Right renal pelvis (tissue), 4 donors: ENCODE measurements at regions not wholly inside any gene's neighbourhood (a gene's known extent, or its start where the extent isn't known, plus 50 kb on each side); places are given as distances from the start of the nearest gene placed in this dataset.

Experiments
- DNase-seq, 4 donors: peaks; one replicate each; pipeline ENCODE4 v3.0.0-alpha.2; 2013; ENCODE audit warnings: low read depth in 4 of 4, low spot score in 3 of 4, missing footprints in 1 of 4

DNA sequence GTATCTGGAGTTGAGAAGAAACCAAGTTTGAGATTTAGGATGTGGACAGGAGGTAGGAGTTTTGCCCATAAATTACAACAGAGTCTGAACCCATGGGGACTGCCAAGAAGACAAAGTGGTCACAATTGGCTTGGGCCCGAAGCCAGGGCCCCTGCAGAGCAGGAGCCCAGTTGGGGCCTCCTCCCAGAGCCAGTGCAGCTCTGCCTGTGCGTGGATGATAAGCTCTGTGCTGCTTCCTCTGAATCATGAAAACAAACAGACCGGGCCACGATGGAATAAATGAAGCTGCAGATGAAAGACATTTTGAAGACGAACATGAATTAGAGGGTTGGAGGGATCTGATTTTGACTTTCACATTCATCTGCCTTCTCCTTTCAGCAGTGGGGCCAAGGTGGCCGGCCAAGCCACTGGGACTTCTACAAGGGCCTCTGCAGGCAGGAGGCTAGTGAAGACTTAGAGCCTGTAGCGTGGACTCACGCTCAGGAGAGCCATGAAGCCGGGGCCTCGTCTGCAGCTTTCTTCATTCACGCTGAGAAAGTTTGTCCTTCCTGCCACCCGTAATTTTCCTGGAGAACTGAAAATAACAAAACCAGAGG, 156.8 kb upstream of the LYZL1 start:
- DNase-seq: no peak

DNA sequence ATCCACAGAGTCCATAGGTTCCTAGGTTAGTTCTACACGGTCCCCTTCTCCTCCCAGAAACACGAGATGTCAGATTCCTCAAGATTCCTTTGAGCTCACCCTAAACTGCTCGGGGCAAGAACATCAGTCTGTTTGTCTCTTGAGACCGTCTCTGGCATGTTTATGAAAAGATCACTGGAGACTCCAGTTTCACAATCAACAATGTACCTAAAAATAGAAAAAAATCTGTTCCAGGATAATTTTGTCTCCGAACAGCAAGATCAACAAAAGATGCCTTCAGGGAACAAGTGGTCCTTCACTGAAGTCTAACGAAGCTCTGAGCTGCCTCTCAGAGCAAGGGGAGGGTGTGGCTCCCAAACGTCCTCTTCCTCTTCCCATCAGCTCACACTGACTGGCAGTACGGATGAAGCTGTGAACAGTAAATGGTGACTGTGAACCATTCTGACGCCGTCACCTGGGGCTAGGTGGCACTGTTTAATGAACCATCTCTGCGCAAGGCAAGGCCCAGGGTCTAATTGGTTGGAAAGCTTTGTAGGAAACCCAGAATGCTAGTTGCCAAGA, 156.2 kb upstream of the LYZL1 start:
- DNase-seq: no peak

DNA sequence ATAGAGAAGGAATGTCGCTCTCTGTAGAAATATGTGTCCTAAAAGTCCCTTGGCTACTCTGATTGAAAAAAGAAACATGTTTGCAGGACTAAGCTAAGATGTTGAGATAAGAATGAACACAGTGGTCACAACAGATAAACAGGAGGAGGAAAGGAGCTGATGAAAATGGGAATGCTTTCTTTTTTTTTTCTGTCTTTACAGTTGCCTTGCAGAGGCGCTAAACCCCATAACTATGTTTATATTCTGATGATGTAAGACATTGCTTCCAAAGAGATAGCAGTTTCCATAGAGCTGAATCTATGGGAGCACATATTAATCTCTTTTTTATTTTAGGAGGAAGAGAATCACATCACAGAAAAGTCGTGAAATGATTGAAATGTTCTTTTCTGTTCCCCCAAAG, 153.5 kb upstream of the LYZL1 start:
- no peak for DNase-seq

DNA sequence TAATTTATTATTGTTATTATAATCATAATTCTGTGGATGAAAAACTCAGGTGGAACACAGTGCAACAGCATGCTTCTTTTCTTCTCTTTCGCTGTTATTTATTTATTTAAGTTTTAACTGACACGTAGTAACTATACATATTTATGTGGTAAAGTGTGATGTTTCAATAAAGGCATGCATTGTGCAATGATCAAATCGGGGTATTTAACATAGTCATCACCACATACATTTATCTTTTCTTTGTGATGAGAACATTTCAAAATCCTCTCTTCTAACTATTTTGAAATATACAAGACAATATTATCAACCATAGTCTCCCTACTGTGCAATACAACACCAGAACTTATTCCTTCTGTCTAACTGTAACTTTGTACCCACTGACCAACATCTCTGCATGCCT, 152.5 kb upstream of the LYZL1 start:
- no peak for DNase-seq

DNA sequence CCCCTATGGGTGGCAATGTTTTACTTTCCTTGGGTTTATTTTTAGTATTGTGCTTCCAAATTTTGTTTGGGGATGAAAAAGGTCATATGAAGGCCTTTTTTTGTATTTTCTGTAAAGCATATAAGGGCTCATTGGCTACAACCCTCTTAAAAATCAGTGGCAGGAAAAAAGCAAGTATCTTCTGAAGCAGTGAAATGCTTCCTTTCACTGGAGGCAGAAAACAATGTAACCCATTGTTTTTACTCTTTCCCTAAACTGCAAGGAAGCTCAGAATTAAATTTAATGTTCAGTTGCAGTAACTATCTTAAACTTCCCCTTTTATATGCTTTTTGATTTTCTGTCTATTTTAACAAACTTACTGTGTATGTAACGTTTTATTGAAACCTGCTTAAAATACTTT, 148.7 kb upstream of the LYZL1 start:
- no peak for DNase-seq

DNA sequence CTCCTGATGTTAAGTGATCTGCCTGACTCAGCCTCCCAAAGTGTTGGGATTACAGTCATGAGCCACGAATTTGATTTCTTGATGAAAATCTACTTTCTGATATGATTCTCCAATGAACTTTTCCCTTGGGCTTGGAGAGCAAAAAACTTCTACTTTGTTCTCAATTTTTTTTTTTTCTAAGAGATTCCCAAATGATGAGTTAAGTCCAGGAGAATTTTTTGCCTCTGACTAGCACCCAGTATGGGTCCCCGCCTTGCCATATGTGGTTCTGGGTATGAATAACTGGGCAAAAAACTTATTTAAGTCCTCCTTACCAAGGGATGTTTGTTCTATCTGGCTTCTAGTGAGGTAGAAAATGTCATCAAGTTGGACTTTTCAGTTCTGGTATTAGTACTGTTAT, 147.9 kb upstream of the LYZL1 start:
- DNase-seq: no peak

DNA sequence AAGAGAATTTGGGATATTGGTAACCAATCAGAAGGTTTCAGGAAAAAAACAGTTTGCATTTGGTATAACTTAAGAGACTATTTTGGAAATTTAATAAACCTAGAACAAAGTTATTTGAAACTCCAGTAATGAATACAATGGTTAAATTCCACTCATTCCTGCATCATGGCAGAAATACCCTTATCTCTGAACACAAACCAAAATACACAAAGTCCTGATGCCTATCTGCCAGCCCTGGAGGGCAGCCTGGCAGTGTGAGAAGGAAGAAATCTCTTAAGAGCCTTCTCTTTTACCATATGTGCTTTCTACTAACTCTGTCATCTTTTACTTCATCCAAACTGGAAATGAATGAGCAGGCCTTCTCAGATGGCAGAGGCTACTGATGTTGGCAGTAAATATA, 147.1 kb upstream of the LYZL1 start:
- DNase-seq: no peak

DNA sequence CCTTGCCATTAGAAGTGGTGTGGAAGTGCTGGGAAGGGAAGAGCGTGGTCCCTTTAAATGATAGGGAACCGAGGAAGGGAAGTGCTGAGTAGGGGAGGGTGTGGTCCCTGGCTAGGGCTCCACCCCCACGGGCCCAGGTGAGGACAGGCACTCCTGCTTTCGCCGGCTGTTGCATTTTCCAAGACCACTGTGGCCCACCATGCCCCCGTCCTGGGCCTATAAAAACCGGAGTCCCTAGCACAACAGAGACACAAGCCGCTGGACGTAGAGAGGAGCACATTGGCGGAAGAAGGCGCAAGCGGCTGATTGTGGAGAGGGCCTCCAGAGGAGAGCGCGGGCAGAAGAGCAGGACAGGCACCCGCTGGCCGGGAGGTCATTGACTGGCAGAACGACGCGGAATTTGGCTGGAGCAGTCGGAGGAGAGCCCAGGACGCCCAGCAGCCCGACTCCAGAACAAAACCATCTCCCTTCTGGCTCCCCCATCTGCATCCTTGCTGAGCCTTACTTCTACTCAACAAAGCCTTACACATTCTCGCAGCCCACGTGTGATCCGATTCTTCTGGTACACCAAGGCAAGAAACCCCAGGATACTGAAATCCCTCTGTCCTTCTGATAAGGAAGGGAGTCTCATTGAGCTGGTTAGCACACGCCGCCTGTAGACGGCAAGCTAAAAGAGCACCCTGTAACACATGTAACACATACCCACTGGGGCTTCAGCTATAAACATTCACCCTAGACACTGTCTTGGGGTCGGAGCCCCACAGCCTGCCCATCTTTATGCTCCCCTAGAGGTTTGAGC, 146.2 kb upstream of the LYZL1 start:
- DNase-seq: no peak

DNA sequence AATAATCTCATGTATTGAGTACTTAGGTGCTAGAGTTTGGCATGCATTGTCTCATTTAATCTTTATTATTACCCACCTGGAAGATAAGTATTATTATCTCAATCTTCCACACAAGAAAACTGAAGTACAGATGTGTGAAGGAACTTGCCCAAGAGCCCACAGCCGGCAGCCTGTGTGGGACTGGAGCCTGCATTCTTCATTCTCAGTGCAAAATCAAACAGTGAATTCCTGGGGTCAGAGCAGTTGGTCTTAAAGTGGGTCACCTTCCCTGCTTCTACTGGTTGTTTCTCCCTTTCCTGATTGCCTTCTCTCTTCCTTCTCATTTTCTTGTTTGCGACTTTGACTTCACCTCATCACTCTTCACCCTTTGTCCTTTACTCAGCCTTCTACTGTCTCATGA, 144.7 kb upstream of the LYZL1 start:
- no peak for DNase-seq

DNA sequence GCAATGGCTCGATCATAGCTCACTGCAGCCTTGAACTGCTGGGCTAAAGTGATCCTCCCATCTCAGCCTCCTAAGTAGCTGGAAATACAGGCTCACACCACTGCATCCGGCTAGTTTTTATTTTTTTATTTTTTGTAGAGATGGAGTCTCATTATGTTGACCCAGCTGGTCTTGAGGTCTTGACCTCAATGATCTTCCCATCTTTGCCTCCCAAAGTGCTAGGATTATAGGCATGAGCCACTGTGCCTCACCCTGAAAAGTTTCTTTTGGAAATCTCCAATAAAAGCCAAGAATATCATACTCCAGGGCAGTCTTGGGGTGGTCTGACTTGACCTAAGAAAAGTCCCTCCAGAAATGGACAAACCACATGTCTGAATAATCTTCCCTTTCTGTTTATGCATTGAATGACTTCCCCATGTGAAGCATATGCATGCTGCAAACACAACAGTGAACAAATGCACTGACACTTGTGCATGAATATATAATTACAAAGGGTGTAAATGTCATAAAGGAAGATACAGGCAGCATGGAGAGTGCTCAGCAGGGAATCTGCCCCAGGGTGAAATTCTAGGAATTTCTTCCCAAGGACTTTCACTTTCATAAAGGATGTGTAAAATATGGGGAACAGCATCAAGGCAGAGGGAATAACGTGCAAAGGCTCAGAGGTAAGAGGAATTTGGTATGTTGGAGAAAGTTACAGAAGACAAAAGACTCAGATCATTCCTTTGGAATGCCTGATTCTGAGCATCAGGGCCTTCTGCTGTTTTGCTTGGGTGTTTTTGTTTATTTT, 142.4 kb upstream of the LYZL1 start:
- DNase-seq: no peak

DNA sequence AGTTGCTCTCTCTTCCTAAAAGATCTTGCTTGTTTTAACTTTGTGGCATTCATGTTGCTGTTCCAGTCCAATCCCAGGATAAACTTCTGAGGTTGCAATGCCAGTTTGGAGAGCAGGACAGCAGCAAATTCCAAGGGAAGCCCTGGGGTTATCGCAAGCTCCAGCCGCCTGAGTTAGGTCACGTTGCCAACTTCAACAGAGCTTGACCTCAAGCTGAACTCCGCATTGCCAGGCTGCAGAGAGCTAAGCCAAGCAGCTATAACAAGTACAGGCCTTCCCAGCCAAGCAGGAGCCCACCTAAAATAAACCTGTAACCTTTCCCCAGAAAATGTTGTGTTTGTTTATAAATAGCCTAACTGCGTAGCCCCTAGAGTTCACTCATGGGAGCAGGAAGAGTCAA, 138.9 kb upstream of the LYZL1 start:
- DNase-seq: peak in 3 of 4 donors; percentile 7 to 22 (median 15)

DNA sequence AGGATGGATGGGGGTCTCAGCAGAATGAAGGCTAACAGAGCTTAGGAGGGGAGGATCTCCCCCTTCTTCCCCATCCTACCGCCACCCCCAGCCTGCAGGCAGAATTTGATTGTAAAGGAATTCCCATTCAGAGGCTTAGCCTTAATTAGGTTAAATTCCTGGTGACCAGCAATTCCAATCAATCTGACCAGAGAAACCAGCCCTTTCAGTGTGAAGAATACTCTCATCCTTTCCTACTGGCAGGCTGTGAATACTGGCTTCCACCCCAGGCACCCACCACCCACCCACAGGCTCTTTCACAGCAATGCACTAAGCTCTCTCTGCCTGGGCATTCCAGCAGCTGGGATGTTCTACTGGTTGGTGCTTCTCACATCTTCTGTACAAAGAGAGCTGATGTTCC, 137.9 kb upstream of the LYZL1 start:
- no peak for DNase-seq

DNA sequence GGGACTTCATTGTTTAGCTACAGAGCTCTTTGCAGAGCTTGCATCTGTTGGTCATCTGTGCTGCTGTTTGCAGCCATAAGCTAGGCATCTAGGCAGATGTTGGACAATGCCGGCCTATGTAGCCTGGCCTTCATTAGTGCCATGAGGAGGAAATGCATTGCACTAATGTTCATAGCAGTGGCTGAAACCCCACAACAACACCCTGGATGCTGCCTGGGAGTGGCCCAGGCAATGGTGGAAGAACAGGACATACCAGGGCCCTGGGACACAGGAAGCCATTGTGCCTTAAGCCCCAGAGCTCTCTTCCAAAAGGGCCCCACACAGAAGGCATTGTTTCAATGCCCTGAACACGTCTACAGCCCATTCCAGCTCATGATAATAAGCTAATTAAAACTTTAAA, 131.5 kb upstream of the LYZL1 start:
- DNase-seq: no peak

DNA sequence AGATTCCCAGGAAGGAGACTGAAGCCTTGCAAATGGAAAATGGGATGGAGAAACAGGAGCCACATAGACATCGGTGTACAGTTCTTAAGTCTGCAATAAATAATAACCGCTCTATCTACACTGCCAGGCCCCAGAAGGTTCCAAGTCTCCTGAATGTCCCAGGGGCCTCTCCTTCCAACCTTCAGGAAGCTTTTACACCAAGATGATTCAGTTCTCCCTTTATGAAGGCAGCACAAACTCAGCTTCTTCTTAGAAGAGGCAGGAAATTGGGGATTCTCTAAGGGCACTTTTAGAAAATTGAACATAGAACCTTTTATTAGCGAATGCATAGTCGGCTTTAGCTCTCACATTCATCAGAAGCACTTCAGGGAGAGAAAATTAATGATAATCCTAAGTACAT, 130.8 kb upstream of the LYZL1 start:
- no peak for DNase-seq

DNA sequence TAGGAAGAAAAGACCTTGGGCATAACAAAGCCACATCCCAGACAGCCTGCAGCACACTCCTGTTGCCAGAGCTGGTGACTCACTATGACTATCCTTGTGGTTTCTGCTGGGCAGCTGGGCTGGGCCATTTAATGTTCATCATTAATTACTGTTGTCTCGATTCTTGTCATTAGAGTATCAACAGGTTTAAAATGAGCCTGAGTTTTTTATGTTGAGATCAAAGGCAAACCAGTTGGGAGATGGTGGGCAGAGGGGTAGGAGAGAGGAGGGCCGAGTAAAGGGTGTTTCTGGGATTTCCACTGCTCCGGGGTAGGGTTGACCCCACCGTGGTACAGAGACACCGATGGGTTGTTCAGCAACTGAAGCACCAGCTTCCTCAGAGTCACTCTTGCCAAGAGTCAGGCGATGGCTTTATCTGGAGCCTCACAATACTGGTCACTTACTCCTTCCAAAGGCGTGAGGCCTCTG, 128.7 kb upstream of the LYZL1 start:
- DNase-seq: no peak

DNA sequence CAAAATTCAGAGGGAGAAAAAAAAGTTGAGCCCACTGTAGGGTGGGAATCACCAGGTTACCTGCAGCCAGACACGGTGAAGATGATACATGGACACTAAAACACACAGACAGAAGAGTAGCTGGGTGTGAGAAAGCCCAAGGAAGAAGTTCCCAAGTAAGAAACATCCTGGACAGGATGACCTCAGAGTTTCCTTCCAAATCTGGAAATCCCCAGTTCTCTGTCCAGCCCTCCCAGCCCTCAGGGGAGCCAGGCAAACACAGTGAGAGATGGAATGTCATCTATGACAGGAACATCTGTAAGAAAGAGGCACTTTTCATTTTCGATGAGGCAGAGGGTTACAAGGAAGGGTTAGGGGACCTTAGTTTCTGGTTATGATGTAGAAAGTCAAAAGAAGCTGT, 125.1 kb upstream of the LYZL1 start:
- no peak for DNase-seq

DNA sequence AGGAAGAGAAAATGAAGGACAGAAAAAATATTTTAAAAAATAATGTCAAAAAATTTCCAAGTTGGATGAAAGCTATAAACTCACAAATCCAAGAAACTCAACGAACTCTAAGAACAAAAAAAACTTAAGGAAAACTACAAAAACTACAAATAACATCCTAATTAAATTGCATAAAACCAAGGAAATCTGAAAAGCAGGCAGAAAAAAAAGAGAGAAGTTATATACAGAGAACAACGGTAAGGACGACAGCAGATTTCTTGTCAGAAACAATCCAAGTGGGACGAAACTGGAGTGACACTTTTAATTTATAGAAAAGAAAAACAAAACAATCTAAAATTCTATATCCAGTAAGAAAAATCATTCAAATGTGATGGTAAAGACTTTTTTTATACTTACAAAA, 122.2 kb upstream of the LYZL1 start:
- DNase-seq: no peak

DNA sequence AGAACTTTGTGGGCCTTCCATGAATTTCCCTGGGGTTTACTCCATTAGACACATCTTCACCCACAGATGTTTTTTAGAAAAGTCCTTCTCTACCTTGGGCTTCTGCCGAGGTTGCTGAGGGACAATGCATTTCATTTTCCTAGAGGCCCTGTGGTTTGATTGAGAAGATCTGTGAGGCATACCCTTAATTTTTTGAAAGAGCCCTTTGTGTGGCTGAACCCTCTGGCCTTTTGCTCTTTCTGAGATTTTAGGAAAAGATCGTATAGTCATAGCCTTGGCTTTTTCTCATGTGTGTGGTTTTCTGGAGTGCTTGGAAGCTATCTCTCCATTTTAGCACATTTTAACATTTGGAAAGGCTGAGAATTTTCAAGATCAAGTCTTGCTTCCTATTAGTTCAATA, 119.8 kb upstream of the LYZL1 start:
- no peak for DNase-seq

DNA sequence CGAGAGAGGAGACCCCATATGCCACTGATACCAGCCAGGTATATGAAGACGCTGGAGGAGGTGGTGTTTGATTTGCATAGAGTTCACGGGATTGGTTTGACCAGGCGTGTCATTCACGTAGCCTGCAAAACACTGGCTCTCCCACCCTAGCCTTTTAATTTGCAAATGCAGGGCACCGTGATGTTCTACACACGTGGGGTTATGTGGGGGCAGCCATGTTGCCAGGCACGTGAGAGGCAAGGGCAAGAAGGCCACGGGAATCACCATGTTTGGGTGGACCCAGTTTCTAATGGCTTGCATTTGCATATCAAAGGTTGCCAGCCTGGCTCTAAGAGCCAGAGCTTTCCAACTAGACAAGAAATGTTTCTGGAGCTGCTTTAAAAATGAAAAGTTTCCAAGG, 117.2 kb upstream of the LYZL1 start:
- no peak for DNase-seq

DNA sequence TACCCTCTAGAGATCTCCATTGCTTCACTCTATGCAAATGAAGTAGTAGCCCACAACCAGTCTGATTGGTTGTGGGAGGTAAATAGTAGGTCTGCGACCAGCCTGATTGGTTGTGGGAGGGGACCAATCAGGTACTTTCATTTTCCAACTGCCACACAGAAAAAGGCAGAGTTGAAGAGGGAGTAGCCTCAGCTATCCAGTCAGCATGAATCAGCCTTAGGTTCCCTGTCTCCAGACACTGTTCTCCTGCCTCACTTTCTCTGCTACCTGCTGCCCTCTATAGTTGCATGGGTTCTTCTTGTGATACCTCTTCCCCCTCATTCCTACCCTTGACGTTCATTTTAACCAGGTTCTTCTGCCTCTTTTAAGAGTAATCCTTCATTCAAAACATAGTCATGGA, 114.5 kb upstream of the LYZL1 start:
- no peak for DNase-seq
